GM18861 (cell line): ENCODE measurements at regions not wholly inside any gene's neighbourhood (a gene's known extent, or its start where the extent isn't known, plus 50 kb on each side); places are given as distances from the start of the nearest gene placed in this dataset.

Experiments
- ATAC-seq: cut with Tn5 transposase; IDR thresholded peaks from one replicate; pipeline ENCODE4 v1.9.1; 2021; ENCODE audit not compliant: unreplicated experiment

DNA sequence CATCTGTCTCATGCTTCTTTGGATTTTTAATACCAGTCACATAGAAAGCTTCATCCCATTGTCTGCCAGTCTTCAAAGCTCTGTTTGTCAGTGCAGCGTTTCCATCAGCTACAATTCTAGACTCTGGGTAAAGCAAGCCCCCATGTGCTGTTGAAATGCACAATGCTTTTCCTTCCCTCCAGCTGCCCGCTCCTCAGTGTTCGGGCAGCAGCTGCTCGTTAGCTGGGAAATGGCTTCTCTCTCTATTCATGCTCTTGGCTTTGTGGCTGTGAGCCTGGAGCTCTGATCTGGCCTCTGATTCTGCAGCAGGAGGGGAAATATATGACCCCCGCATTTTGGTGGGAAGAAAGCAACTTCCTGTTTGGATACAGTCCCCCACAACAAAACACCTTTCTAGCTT lies 213.0 kb upstream of the CDYL start:
- ATAC-seq = no peak

DNA sequence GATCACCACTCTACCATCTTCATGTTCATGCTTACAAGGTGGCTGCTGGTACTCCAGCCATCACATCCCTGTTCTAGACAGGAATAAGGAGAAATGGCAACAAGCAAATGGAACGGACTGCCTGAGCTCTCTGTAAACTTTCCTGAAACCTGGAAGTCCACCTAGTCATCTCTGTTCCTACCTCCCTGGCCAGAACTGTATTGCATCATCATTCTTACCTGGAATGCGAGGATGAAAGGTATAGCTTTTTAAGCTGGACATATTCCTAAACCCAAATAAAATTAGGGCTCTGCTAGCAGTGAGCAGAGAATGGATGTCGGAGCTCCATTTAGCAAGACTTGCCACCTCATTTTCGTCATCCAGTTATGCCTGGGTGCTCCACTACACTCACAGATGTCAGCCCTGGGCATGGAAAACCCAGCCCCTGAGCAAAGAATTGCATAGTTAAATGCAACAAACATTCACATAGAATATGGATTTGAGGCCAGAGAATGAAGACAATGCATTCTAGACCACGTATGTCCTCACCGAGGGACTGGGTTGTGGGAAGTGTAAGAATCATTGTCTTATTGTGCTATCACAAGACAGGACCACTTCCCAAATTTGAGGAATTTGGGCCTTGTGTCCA lies 214.3 kb upstream of the CDYL start:
- ATAC-seq = no peak

DNA sequence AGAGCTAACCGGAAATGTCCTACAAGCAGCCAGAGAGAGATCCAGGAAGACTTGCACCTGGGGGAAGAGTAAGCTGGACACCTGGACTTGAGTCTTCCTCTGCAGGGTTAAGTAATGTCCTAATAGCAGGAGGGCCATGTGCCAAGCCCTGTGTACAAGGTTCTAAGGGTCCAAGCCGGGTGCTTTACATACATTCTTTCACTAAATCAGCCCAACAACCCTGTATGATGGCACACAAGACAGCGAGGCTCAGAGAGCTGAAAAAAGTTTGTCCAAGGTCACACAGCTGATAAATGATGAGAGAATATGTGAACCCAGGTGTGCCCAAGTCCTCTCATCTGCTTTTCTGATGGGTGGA lies 215.1 kb upstream of the CDYL start:
- ATAC-seq = no peak

DNA sequence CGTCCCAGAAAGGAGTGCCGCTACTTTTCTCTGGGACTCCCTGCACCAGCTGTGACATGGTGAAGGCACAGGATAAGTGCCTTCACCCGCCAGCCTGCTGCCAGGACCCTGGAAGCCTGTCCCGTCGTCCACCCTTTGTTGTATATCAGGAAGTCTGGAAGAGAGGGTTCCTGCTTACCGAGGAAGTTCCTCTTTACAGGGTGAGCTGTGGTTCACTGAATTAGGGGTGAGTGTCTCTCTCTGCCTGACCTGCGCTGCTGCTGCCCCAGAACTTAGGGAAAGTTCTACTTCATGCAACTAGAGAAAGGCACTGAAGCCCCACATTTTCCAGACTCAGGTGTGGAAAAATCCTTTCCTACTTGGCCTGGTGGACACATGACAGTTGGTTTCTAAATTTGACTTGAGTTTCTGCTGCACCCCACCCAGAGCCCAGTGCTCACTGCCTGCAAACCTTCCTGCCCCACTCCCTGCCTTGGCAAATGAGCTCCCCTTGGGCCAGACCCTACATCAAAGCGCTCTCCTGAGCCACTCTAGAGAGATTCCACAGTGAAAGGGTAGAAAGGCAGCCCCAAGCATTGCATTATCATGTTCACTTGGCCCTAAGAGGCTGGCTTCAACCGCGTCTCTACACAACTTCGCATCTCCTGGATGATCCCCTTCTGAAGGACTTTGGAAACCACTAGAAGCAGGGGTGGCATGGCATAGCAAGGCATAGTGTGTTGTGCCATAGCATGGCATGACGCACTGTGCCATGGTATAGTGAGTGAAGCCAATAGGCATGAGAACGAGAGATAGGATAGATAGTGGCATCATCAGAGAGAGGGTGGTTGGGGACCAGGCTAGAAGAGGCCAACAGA lies 215.8 kb upstream of the CDYL start:
- ATAC-seq = no peak

DNA sequence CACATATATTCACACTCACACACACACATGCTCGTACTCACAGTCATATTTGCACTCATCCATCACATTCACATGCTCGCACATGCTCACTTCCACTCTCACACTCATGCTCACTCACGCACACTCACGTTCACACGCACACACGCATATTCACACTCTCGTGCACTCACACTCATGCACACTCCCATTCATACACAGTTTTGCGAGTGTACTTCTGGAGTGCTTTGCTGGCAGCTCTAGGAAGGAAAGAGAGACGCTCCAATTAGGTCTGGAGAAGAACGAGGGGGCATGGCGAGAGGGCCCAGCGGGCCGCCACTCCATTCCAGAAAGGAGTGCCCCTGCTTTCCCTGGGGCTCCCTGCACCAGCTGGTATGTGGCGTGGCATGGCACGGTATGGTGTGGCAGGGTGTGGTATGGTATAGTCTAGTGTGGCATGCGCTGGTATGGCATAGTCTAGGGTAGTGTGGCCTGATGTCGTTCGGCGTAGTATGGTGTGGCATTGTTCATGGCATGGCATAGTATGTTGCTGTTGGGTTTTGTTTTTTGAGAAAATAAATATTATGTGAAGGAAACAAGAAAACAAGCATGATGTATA lies 216.8 kb upstream of the CDYL start:
- no peak for ATAC-seq

DNA sequence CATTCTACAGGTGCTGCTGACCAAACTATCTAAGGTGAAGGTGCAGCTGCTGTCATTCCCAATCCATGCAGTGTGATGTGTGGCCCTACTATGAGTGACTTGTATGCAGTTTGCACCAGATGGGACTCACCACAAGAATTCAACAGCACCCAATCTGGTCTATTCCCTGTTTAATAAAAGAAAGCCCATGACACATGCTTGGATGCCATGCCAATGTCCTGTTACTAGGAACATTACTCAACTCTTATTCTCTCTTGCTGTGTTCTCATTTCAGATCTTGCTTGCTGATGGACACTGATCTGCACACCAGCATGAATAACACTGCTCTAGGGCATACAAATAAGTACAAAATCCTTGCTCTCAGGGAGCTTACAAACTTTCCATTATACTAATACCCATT lies 221.6 kb upstream of the CDYL start:
- no peak for ATAC-seq

DNA sequence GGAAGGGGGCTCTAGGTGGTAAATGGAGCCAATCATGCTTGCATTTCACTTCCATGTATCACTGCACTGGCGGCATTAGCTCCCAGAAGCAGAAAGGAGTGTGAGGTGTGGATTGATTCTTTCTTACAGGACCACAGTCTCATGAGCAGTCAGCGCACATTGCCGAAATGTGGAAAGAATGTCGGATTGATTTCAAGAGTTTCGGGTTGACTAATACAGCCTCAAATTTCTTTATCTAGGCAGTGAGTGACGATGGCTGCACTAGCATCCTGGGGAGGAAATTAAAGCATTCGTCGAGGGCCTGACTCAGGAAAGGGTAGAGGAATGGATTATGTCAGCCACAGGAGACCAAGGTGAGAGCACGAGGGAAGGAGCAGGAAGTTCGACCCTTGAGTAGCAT lies 222.8 kb upstream of the CDYL start:
- no peak for ATAC-seq

DNA sequence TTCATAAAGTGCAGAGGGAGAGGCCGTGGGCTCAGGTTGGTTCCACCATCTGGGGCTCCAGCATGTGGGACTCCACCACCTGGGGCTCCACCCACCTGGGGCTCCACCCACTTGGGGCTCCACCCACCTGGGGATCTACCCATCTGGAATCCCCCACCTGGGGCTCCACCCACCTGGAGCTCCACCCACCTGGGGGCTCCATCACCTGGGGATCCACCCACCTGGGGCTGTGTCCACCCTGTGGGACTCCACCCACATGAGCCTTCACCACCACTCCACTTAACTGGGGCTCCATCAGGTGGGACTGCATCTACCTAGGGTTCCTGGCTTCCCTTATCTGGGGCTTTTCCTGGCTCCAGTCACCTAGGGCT lies 226.0 kb upstream of the CDYL start:
- ATAC-seq = no peak

DNA sequence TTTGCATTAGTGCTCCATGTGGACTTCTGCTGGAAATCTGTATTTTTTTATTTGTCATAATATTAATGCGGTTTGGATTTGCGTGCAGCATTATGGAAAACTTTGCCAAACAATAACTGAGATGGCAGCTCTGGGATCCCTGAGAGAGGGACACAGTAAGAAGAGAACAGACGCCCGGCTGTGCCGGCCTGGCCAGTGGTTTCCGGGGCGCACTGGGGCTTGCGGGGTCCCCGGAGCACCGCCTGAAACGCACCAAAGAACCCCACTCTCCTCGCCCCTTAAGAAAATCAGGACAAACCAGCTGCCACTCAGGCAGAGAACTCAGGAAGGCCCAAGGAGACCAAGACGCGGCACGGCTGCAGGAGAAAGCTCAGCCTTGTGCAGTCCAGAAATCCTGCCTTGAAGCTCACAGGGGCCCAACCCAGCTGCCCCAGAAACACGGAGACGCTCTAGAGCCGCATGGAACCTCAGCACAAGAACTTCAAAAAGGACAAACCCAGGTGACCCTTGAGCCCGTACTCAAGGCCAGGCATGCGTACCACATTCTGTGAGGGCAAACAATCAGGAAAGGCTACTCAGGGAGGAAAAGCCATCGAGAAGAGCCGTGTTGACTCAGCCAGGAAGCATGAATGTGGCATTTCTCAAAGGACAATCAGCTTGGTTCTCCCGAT lies 226.5 kb upstream of the CDYL start:
- no peak for ATAC-seq

DNA sequence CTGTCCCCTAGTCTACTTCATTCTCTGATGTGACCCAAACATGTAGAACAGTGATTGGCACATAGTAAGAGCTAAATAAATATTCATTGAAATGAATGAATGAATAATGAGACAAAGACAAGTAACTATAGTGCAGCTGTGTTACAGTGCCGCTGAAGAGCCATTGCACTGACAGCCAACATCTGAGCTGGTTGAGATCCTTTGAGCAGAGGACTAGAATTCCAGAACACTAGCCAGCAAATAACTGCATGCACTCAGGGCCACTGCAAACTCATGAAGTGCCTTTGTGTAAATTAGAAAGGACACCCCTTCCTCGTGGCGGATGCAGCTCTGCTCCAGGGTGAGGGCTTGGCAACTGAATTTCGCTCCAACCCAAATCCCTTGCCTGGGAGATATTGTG lies 230.3 kb upstream of the CDYL start:
- ATAC-seq = no peak

DNA sequence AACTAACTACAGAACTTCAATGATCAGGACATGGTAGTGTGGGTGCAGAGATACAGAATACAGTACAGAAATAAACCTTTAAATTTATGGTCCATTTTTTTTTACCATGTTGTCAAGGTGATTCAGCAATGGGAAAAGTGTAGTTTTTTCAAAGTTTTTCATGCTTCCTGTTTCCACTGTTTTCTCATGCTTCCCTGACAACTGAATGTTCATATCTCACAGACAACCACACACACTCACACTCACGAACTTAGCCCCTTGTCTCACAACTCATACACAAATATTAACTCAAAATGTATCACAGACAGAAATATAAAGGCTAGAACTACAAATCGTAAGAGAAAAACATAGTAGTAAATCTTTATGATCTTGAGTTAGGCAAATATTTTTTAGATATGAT lies 232.6 kb upstream of the CDYL start:
- ATAC-seq = no peak

DNA sequence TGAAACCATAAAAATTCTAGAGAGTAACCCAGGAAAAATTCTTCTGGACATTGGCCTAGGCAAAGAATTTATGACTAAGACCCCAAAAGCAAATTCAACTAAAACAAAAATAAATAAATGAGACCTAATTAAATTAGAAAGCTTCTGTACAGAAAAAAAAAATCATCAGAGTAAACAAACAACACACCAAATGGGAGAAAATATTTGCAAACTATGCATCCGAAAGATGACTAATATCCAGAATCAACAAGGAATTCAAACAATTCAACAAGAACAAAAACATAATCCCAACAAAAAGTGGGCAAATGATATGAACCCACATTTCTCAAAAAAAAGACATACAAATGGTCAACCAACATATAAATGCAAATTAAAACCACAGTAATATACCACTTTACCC lies 242.6 kb upstream of the CDYL start:
- ATAC-seq = no peak

DNA sequence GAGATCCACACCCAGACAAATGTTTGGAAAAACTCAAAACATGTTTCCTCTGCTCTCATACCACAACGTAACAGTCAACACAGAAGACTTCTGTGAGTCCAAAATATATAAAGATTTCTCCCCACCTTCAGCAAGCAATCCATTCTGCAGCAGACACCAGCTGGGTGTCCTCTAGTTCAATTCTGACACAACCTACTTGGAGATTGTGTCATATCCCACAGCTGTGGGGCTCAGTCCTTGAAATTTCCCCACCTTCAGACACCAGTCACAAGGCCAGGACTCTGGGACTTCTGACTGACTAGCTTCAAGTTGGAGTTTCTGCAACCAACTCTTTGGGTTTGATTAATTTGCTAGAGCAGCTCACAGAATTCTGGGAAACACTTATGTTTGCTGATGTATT lies 244.8 kb upstream of the CDYL start:
- ATAC-seq = no peak

DNA sequence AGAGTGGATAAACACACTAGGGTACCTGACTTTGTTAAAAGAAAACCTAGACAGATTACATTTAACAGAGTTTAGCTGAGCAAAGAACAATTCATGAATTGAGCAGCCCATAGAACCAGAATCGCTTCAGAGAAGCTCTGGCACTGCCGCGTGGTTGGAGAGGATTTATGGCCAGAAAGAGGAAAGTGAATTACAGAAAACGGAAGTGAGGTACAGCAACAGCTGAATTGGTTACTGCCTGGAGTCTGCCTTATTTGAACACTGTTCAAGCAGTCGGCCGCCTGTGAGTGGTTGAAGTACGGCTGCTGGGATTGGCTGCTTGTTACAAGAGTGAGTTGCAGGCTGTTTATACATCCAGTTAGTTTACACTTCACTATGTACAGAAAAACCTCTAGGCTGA lies 253.8 kb upstream of the CDYL start:
- no peak for ATAC-seq

DNA sequence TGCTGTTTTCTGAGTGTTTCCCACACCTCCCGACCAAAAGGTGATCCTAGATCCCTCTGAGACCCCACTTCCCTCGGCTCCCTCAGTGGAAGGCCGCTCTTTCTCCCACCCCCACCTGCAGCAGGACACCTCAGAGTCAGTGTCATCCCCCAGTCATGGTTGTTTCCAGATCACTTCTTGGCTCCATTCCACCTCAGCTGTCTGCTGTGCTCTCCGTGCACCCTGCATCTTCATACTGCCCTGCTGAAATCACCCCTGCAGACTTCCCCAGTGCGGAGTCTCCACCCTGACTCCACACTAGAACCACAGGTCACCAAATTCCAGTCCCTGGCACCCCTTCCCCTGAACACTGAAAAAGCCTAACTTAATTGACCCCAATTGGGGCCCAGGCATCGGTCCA lies 255.1 kb upstream of the CDYL start:
- ATAC-seq = no peak

DNA sequence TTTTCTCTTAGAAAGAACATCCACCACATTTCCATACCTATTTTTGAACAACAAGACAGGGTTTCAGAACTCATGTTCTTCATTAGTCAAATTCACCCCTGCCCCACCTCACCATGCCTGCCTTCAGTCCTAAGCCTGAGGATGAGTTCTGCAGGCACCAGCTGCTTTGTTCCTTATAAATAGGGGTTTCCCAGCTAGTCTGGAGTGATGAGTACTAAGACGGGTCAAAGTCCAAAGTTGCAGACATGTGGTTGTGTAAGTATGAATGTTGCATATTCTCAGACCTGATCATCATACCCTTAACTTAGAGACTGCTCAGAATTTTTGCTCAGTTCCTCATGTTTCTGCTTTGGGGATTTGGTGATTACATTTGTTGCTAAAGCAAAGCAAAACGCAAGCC lies 257.7 kb upstream of the CDYL start:
- no peak for ATAC-seq

DNA sequence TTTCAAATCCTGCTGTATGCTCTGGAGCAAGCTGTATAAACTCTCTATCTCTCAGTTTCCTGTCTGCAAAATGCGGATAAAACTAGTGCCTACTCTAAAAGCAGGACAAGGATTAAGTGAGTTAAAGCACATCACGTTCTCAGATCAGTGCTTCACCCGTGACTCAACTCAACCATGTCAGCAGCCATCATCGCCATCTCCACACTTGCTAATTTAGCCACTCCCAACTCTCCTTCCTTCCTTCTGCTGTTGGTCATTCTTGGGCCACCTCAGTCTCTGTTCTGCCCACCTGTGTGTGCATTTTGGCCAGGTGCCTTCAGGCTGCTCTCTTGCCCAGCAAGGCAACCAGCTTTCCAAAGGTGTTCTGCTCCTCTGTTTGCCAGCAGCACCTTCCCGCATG lies 260.0 kb upstream of the CDYL start:
- ATAC-seq = no peak

DNA sequence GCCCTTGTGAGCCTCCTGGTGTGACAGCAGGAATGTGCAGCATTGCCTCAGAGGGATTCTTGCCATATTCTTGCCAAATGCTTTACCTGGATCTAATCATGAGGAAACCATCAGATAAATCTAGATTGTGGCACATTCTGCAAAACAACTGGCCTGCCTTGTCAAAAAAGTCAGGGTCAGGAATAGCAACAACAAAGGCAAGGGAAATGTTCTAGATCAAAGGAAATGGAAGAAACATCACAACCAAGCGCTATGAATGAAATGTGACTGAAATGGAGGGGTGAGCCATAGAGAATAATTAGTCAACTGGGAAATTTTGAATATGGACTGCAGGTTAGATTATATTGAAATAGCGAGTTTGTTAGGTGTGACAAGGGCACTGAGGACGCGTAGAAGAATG lies 262.6 kb upstream of the CDYL start:
- no peak for ATAC-seq

DNA sequence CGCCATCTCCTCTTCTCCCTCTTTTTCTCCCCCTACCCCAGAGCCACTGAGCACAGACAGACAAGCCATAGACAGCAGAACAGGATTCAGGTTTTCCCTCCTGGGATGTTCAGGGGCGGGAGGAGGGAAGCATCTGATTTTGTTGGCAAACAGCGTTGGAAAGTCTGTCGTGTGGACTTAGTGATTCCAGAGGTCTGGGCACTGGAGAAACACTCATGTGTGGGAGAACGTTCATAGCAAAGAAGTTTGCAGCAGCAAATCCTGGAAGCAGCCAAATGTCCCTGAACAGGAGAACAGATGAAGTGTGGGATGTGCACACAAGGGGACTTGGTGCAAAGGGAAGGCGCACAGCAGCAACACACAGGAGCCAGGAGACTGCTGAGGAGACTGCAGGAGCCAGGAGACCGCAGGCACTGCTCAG lies 264.1 kb upstream of the CDYL start:
- no peak for ATAC-seq

DNA sequence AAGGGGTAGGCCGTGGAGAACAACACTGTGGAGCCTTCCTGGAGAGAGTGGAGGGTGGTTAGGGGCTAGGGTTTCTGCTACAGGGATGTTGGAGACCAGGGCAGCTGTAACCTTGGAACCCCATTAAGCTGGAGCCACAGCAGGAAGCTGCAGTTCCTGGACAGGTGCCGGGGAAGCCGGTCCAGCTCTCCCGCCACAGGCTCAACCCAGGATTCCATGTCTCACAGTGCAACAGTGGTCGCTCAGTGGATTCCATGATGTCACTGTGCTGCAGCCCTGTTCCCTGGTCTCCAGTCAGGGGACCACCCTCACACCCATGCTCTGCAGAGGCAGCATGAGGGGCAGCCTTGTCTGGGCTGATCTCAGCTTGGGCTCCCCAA lies 264.6 kb upstream of the CDYL start:
- ATAC-seq = no peak

DNA sequence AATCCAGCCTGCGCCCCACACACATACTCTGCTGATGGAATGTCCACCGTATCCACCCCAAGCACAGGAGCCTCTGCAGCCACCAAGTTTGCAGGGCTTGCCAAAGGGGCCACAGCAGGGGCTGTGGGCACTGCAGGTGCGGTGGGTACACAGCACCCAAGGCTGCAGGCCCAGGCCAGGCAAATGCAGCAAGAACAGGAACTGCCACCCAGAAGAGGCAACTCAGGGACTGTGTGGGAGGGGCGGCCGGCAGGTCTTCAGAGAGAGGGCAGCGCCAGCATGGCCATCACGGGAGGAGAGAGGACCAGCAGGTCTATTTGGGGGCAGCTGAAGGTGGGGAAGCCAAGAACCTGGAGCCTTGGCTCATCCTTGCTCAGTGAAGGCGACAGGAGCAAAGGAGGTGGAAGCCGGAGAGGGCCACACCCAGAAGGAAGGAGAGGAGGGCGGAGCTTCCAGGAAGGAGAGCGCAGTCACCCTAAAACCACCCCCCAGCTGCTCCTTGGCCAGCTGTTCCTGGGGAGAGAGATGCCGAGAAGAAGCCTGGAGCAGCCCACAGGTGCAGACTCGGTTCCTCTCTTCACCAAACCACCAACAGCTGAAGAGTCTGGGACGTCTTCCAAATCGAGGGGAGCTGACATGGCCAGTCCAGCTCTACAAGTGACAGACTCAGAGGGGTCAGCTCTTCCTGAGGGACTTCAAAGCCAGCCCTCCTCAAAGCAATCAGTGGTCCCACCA lies 265.1 kb upstream of the CDYL start:
- no peak for ATAC-seq
